HUES64 (cell line): ENCODE measurements at regions not wholly inside any gene's neighbourhood (a gene's known extent, or its start where the extent isn't known, plus 50 kb on each side); places are given as distances from the start of the nearest gene placed in this dataset.

ENCODE experiments used
- H3K27ac ChIP-seq: 2 replicates; pipeline ENCODE4 v1.7.0; 2013; ENCODE audit warnings: low read depth, low read length, inconsistent platforms
- H3K27me3 ChIP-seq: 2 replicates; pipeline ENCODE4 v1.6.1; 2013; ENCODE audit warnings: mild to moderate bottlenecking, low read length; ENCODE audit not compliant: insufficient read depth
- H3K36me3 ChIP-seq: 2 replicates; pipeline ENCODE4 v1.6.1; 2013; ENCODE audit warnings: mild to moderate bottlenecking, low read length; ENCODE audit not compliant: insufficient read depth
- H3K4me1 ChIP-seq: 2 replicates; pipeline ENCODE4 v1.6.1; 2013; ENCODE audit warnings: mild to moderate bottlenecking, low read length, moderate library complexity; ENCODE audit not compliant: insufficient read depth
- H3K4me3 ChIP-seq: 2 replicates; pipeline ENCODE4 v1.5.1; 2013; ENCODE audit warnings: mild to moderate bottlenecking, low read length, moderate library complexity
- H3K9ac ChIP-seq: 2 replicates; pipeline ENCODE4 v1.6.1; 2013; ENCODE audit warnings: mild to moderate bottlenecking, low read depth, low read length
- H3K9me3 ChIP-seq: 2 replicates; pipeline ENCODE4 v1.6.1; 2013; ENCODE audit warnings: low read depth, low read length; ENCODE audit not compliant: insufficient read depth
- WGBS: fragments of 150-250, 120-280 bp; methylation state at CpG from one replicate; pipeline ENCODE4 v1.1.7; 2013; ENCODE audit warnings: missing lambda C conversion rate; 5-methylcytosine and 5-hydroxymethylcytosine counted together

DNA sequence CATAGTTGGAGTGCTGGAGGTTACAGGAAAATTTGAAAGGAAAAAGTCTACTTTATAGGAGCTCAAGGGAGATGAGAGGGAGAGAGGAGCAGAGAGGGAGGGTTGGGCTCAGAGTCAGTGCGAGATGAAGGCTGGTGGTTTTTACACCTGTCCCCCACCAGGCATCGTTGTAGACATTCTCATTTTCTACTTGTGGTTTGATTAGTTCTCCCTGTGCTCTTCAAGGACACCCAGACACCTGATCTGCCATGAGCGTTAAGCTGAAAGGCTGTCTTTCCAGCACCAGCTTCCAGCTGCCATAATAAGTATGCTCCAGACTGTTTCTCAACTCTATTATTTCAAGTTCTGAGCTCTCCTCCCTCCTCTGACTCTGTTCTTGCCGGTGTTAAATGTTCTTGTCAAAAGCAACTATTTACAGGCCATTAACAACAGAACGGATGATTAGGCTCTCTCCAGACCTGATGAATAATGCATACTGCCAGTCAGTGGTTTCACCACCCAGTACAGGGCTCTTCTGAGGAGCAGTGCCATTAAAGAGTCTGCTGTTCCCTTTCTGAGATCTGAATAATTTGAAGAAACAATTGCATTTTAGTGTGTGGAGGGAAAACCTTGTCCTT is 514.6 kb upstream of the MCTP2 start:
- Histone ChIP-seq H3K4me3 (no peak overlapping the region), H3K4me1 (peaks cover 4% of the 10 kb centered on the region; the same call in 1 of the 2 replicates), H3K27ac (no peak overlapping the region), H3K9me3 (no peaks in the 10 kb centered on the region), H3K27me3 (no peaks in the 10 kb centered on the region), H3K9ac (no peak overlapping the region), H3K36me3 (no peaks in the 10 kb centered on the region)
- 52% methylated on average over 5 of the region's 5 CpGs for WGBS

DNA sequence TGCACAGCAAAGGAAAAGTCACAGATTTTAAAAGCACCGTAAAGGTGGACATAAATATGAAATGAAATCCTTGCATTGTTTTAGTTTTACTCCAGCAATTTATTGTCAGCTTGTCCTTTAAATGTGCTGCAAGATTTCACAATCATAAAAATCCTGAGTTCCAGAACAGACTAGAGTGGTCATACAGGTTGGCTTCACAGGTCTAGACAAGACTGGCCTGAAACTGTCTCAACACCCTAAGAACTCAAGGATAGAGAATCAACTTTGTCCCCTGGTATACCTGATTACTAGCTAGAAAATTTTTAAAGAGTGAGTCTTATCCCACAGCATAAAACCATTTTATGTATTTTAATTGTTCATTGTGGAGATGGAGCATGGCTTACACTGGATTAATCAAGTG is 521.7 kb upstream of the MCTP2 start:
- Histone ChIP-seq H3K27me3 (no peaks in the 10 kb centered on the region), H3K9ac (no peak overlapping the region), H3K9me3 (no peaks in the 10 kb centered on the region), H3K4me1 (no peaks in the 10 kb centered on the region), H3K4me3 (no peak overlapping the region), H3K27ac (no peak overlapping the region), H3K36me3 (no peaks in the 10 kb centered on the region)
- 100% methylated on average over 1 of the region's 1 CpG for WGBS

DNA sequence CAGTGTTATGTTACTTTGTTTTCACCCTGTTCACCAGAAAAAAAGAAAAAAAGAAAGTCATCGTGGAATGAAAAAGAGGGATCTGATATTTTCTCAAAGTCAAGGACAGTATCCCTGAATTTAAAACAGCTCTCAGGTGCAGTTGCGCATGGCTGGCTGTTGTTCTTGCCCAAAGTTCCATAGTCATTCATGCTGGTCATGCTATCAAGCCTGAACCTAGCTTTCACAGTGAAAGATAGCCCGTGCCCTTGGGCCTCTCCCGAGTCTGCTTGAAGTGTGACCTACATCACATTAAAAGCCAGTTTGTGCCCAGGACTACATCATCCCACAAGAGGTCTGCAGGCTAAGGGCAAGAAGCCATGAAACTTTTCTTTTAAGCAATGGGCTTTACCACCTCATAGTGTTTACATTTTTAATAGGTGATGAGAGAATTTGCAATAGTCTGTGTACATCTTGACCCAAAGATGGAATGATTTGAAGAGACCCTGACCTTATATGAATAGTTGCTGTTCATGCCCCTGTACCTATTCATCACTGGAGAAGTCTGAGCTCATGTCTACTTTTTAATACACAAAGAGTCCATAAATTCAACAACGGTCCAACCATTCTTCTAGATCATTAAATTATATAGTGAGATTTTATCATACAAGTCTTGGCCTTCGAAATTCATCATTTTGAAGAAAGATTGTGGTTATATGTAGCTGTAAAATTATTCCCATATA is 522.5 kb upstream of the MCTP2 start:
- no peak overlapping the region for H3K9ac ChIP-seq
- H3K36me3 ChIP-seq = no peaks in the 10 kb centered on the region
- H3K27me3 ChIP-seq = no peaks in the 10 kb centered on the region
- no peaks in the 10 kb centered on the region for H3K9me3 ChIP-seq
- no peak overlapping the region for H3K27ac ChIP-seq
- H3K4me1 ChIP-seq = no peaks in the 10 kb centered on the region
- WGBS = 95% methylated on average over 4 of the region's 6 CpGs
- H3K4me3 ChIP-seq = no peak overlapping the region

DNA sequence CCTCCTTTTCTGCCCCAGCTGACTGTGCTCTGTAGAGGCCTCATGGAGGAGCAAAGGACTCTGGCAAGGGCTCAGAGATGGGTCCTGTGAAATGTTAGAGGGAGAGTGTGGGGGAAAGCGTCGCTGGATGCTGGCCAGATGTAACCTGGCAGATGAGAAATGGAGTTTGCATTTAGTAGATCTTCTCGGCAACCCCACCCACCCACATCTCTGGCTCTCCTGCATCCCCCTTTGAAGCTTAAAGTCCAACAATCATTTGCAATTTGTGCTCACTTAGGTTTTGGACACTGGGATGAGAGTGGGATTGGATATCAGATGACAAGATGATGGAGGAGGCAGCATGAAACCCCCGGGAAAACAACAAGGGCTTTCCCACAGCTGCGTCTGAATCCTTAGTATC is 523.6 kb upstream of the MCTP2 start:
- no peak overlapping the region for H3K27ac ChIP-seq
- H3K36me3 ChIP-seq = no peaks in the 10 kb centered on the region
- H3K27me3 ChIP-seq = no peaks in the 10 kb centered on the region
- 45% methylated on average over 3 of the region's 5 CpGs for WGBS
- H3K9me3 ChIP-seq = no peaks in the 10 kb centered on the region
- H3K4me1 ChIP-seq = no peaks in the 10 kb centered on the region
- no peak overlapping the region for H3K9ac ChIP-seq
- no peak overlapping the region for H3K4me3 ChIP-seq

DNA sequence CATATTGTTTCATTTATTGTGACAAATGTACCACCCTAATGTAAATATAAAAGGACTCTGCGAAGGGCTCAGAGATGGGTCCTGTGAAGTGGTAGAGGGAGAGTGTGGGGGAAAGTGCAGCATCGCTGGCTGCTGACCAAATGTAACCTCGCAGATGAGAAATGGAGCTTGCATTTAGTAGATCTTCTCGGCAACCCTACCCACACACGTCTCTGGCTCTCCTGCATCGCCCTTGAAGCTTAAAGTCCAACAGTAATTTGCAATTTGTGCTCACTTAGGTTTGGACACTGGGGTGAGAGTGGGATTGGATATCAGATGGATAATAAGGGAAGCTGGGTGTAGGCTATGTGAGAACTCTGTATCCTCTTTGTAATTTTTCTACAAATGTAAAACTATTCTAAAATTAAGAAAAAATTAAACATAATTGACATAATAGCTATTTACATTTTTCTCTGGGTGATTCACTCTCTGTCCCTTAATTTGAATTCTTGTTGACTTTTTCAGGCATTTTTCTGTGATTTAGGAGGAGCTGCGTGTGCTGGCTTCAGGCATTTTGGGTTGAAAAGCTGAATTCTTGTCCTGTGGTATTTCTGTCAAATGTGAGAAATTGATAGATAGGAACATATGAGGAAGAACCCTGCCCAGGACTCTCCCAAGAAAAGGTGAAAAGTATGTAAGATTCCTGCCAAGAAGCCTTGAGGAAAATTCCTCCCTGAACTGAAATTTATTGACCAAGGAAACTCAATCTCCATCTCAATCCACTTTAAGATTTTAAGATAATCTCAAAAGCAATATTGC is 524.7 kb upstream of the MCTP2 start:
- Histone ChIP-seq H3K27ac (no peak overlapping the region), H3K36me3 (no peaks in the 10 kb centered on the region), H3K9me3 (no peaks in the 10 kb centered on the region), H3K9ac (no peak overlapping the region), H3K4me3 (no peak overlapping the region), H3K4me1 (no peaks in the 10 kb centered on the region), H3K27me3 (no peaks in the 10 kb centered on the region)
- WGBS = 96% methylated on average over 7 of the region's 7 CpGs

DNA sequence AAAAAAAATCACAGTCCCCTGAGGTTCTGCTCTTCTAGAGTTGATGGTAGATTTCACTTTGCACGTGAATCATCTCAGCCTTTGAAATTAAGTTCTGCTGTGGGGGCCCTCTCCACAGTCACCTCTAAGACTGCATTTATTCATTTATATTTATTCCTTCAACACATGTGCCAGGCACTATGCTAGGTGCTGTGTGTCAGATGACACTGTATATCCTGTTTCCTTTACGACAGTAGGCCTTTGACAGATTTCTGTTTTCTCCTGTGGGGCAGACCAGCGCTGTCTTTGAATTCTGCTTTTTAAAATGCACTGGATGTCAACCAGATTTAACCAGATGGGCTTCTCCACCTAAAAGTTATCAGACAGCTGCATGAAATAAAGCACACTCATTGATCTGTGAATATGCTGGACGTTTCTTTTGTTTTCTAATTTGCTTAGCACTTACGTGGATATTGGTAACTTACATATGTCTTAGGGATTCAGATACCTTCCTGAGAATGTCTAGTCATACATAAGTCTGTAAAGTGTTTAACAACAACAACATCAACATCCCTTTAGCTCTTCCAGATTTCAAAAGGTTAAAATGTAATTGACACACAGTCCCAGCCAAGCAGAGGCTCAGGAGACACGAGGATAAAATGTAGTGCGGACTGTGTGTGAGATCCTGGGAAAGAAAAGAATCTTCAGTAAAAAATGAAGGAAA is 525.5 kb upstream of the MCTP2 start:
- H3K4me1 ChIP-seq = no peaks in the 10 kb centered on the region
- H3K4me3 ChIP-seq = no peak overlapping the region
- H3K9ac ChIP-seq = no peak overlapping the region
- H3K27me3 ChIP-seq = no peaks in the 10 kb centered on the region
- no peak overlapping the region for H3K27ac ChIP-seq
- WGBS = 96% methylated on average over 7 of the region's 7 CpGs
- H3K9me3 ChIP-seq = no peaks in the 10 kb centered on the region
- no peaks in the 10 kb centered on the region for H3K36me3 ChIP-seq

DNA sequence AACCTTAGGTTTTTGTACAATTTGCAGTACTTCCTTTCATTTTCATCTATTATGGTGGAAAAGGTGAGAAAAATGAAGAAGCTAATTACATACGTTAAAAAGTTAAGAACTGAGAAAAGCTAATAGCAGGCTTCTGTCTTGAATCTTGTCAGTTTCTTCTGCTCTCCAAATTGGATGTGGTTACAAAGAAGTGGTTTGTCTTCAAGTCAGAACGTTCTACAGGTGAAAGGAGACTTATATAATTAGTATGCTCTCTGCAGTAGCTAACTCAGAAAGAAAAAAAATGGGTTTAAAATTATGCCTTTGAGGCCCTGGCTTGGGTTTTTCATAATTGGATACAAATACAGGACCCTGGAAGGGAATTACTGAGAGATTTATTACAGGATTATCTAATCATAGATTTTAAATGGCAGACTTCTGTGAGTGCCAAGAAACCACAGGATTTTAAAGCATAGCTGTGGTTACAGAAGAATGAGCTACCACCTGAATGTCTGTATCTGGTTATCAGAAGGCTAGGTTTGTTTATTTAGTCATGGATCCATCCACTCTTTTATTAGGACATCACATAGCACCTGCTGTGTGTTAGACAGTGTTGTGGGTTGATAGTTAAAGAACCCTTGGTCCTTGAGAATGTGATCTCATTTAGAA is 528.1 kb upstream of the MCTP2 start:
- Histone ChIP-seq H3K4me1 (no peaks in the 10 kb centered on the region), H3K9me3 (peaks cover 7% of the 10 kb centered on the region)

DNA sequence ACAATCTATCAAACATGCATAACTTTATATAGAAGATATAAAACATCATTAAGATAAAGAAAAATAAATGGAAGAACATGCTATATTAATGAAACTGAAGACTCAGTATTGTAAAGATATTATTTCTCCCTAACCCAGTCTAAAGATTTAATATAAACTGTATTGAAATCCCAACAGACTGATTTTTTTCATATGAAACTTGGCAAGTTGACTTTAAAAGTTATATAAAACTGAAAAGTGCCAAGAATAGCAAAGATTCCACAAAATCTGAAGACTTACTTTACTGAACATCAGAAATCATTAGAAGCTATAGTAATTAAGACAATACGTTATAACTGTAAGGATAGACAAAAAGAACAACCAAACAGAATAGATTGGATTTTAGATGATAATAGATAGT is 531.3 kb upstream of the MCTP2 start:
- H3K27ac ChIP-seq = no peak overlapping the region
- peaks cover 24% of the 10 kb centered on the region for H3K9me3 ChIP-seq
- H3K9ac ChIP-seq = no peak overlapping the region
- no peak overlapping the region for H3K4me3 ChIP-seq
- WGBS = 83% methylated on average over 1 of the region's 1 CpG
- H3K36me3 ChIP-seq = no peaks in the 10 kb centered on the region
- H3K27me3 ChIP-seq = no peaks in the 10 kb centered on the region
- H3K4me1 ChIP-seq = no peaks in the 10 kb centered on the region

More for the DNA sequence above, 528.1 kb upstream of the MCTP2 start:
- Histone ChIP-seq H3K27me3 (no peaks in the 10 kb centered on the region), H3K27ac (no peak overlapping the region), H3K4me3 (no peak overlapping the region), H3K9ac (no peak overlapping the region), H3K36me3 (no peaks in the 10 kb centered on the region)
- 90% methylated on average over 2 of the region's 2 CpGs for WGBS

DNA sequence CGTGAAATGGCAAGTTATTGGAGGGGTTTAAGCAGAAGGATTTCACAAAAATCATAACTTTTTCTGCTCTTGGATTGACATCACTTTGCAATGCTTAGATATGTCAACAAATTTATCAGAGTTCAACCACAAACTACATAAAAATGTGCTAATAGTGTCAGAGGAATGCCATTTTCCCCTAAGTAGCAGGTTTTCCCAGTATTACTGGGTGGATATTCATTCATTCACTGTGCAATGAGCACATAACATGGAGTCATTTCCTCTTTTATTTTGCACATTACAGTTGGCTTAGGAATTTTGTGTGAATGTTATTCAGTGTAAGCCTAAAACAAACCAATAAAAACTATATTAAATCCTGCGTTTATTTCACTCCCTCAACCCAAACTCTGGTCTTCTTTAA is 537.3 kb upstream of the MCTP2 start:
- H3K27ac ChIP-seq = no peak overlapping the region
- H3K4me3 ChIP-seq = no peak overlapping the region
- no peaks in the 10 kb centered on the region for H3K27me3 ChIP-seq
- WGBS = 93% methylated on average over 1 of the region's 2 CpGs
- H3K9me3 ChIP-seq = peaks cover 24% of the 10 kb centered on the region
- H3K36me3 ChIP-seq = no peaks in the 10 kb centered on the region
- H3K9ac ChIP-seq = no peak overlapping the region
- no peaks in the 10 kb centered on the region for H3K4me1 ChIP-seq

DNA sequence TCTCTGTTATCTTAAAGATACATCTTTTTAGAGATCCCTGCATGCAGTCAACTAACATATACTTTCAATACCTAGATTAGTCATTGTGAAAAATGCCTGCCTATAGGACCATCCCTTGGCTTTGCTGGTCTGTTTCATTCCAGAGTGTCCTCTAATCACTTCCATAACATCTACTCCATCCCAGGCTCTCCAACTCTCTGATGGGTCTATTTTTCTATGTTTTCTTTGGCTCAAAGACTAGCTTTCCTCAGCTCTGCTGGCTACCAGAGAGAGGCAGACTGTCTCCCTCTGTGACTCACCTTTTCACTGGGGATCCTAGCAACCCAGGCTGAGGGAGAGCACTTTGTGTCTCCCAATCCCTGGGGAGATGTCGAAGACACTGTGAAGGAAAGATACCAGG is 547.7 kb upstream of the MCTP2 start:
- Histone ChIP-seq H3K4me1 (no peaks in the 10 kb centered on the region), H3K4me3 (no peak overlapping the region), H3K36me3 (no peaks in the 10 kb centered on the region), H3K27me3 (no peaks in the 10 kb centered on the region), H3K9me3 (peaks cover 22% of the 10 kb centered on the region), H3K27ac (no peak overlapping the region), H3K9ac (no peak overlapping the region)
- WGBS = 94% methylated on average over 1 of the region's 1 CpG
